AG04449 (cell line): ENCODE measurements at regions not wholly inside any gene's neighbourhood (a gene's known extent, or its start where the extent isn't known, plus 50 kb on each side); places are given as distances from the start of the nearest gene placed in this dataset.
"Not testable (repeated sequence)": the region's sequence is repeated elsewhere in the genome, so short reads cannot be mapped to it uniquely, and the experiment has no call there.

Experiments
- CTCF ChIA-PET: fragments of 350-600 bp; formaldehyde crosslinking; extraction: SDS; loops from one replicate; lab custom pipeline; 2021; ENCODE audit warnings: antibody characterized with exemption; lab: Yijun Ruan, JAX
- POLR2A ChIA-PET: fragments of 400-600, 350-600 bp; formaldehyde crosslinking; extraction: SDS; loops from one replicate; lab custom pipeline; 2020; ENCODE audit warnings: antibody characterized with exemption, inconsistent platforms; lab: Yijun Ruan, JAX
- DNase-seq: peaks from one replicate; pipeline ENCODE4 v3.0.0-alpha.2; 2010; ENCODE audit warnings: low read depth, low spot score
- H3K4me3 ChIP-seq: 2 replicates; pipeline ENCODE4 v1.5.1; 2011; ENCODE audit warnings: low read depth, mild to moderate bottlenecking, control low read depth, low read length

- H3K4me3 ChIP-seq, CTCF ChIA-PET, POLR2A ChIA-PET, DNase-seq: not testable (repeated sequence)
These were observed 70.9 kb downstream of the NPIPA5 start for GRCh38 chr16:15307184-15307583.

GRCh38 chr16:15305889-15306288 lies 72.2 kb downstream of the NPIPA5 start:
- CTCF ChIA-PET, DNase-seq, POLR2A ChIA-PET, H3K4me3 ChIP-seq: not testable (repeated sequence)

- DNase-seq, CTCF ChIA-PET, H3K4me3 ChIP-seq, POLR2A ChIA-PET: not testable (repeated sequence)
These were observed 74.3 kb downstream of the NPIPA5 start for GRCh38 chr16:15303667-15304324.

GRCh38 chr16:15297104-15297503 lies 81.0 kb downstream of the NPIPA5 start:
- POLR2A ChIA-PET, CTCF ChIA-PET, DNase-seq, H3K4me3 ChIP-seq: not testable (repeated sequence)

DNA sequence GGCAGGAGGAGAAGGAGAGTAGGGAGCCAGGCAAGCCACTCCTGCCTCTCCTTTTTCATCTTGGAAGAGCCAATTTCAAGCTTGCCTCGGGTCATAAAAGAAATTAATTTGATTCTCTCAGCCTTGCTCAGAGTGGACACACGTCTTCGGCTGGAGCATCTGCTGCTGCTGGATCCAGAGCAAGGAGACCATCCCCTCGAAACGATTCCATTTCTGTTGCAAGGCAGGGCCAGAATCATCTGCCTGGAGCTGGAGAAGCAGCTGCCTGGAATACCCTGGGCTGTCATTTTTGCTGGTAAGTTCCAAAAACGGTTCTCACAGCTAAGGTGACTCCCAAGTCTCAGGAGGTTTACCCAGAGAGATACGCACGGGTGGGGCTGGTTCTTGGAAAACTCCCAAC lies 103.3 kb downstream of the NPIPA5 start:
- DNase-seq, H3K4me3 ChIP-seq, CTCF ChIA-PET, POLR2A ChIA-PET: not testable (repeated sequence)

DNA sequence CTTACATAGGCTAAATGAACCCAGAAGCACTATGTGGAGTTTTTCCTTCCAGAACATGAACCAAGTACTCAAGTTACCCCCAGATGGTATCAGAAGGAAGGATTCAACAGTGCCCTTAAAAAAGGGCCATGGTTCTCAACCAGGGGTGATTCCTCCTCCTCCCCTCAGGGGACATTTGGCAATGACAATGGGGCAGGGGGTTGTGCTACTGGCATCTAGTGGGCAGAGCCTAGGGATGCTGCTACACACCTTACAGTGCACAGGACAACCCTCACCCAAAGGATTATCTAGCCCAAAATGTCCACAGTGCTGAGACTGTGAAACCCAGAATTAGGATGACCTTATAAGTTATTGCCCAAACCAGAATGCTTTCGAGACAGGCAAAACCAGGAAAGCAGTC lies 104.1 kb downstream of the NPIPA5 start:
- DNase-seq, POLR2A ChIA-PET, CTCF ChIA-PET, H3K4me3 ChIP-seq: not testable (repeated sequence)

DNA sequence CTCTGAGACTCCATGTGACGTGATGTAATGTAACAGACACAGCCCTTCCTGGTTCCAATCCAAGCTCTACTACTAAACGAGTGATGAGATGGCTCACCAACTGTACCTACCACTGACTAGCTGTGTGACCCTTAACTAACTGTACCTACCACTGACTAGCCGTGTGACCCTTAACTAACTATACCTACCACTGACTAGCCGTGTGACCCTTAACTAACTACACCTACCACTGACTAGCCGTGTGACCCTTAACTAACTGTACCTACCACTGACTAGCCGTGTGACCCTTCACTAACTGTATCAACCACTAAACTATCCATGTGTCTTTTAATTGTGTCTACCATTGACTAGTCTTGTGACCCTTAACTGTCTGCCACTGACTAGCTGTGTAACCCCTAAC lies 111.2 kb downstream of the NPIPA5 start:
- H3K4me3 ChIP-seq, POLR2A ChIA-PET, DNase-seq, CTCF ChIA-PET: not testable (repeated sequence)

GRCh38 chr16:15262212-15262611 lies 115.9 kb downstream of the NPIPA5 start:
- POLR2A ChIA-PET, CTCF ChIA-PET, H3K4me3 ChIP-seq, DNase-seq: not testable (repeated sequence)

DNA sequence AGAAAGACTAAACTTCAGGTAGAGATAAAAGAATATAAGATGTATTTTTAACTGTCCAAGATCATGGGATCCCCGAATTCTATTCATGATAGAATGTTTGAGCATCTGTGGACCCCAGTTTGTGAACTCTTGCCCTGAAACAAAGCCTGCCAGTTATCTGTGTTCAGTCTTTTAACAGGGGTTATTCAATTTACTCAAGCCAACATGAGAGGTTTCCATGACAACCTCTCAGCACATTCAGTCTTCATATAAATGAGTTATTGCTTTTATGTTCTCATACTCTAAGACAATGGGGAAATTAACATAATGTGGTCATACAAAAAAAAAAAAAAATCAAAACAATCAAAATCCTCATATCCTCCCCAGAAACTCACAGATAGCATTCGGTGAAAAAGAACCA lies 130.1 kb downstream of the NPIPA5 start:
- DNase-seq, POLR2A ChIA-PET, CTCF ChIA-PET, H3K4me3 ChIP-seq: not testable (repeated sequence)

DNA sequence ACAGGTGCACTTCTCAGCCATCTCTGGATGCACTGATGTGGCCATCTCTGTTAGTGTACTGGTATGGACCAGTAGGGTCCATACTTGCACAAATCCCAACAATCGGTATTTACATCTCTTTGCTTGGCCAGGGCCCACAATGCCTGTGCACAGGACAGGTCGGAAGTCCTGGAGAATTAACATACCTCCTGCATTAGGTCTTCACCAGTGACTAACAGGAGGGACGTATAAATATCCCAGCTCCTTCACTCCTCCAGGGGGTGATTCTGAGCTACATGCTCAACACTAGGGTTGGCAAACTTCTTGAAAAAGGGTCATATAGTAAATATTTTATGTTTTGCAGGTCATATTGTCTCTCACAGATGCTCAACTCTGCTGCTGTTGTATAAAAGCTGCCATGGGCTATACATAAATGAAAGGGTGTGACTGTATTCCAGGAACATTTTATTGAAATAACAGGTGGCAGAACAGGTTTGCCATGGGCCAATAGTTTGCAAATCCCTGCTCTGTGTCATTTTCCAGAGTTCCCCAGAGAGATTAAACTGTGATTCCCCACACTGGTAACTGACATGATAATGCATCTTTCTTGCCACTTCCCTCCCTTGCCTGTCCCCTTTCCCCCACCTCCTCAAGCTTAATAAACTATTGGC lies 141.3 kb downstream of the NPIPA5 start:
- CTCF ChIA-PET, POLR2A ChIA-PET, H3K4me3 ChIP-seq, DNase-seq: not testable (repeated sequence)

DNA sequence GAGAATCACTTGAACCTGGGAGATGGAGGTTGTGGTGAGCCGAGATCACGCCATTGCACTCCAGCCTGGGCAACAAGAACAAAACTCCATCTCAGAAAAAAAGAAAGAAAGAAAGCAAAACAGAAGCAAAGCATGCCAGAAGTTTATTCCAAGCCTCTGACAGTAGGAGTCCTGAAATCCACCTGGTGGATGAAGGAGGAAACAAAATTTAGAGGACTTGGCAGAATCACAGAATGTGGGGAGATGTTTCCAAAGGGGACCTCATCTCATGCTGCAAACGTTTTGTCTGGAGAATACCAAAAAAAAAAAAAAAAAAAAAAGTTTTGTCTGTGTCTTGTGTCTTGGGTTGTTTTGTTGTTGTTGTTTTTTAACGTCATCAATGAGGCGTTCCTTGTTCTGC lies 141.1 kb upstream of the RRN3 start:
- POLR2A ChIA-PET, CTCF ChIA-PET, DNase-seq, H3K4me3 ChIP-seq: not testable (repeated sequence)

- H3K4me3 ChIP-seq, CTCF ChIA-PET, DNase-seq, POLR2A ChIA-PET: not testable (repeated sequence)
These were observed 140.6 kb upstream of the RRN3 start for GRCh38 chr16:15234702-15235101.

GRCh38 chr16:15230432-15230831 lies 136.4 kb upstream of the RRN3 start:
- POLR2A ChIA-PET, CTCF ChIA-PET, H3K4me3 ChIP-seq, DNase-seq: not testable (repeated sequence)

- POLR2A ChIA-PET, CTCF ChIA-PET, H3K4me3 ChIP-seq, DNase-seq: not testable (repeated sequence)
These were observed 135.6 kb upstream of the RRN3 start for GRCh38 chr16:15229661-15230060.

- H3K4me3 ChIP-seq, DNase-seq, CTCF ChIA-PET, POLR2A ChIA-PET: not testable (repeated sequence)
These were observed 130.6 kb upstream of the RRN3 start for GRCh38 chr16:15224651-15225050.

DNA sequence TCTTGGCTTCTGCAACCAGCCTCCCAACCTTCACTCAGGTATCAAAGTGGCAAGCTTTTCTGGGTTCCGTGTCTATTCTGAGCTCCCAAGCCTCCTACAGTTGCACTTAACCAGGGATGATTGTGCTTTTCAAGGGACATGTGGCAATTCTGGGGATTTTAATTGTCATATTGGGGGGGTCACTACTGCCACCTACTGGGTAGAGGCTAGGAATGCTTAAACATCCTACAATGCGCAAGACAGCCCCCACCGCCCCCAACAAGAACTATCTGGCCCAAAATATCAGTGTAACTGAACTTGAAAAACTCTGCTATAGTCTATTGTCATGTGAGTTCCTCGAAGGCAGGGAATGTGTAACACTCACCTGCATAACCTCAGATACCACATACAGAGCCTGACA lies 129.3 kb upstream of the RRN3 start:
- CTCF ChIA-PET, H3K4me3 ChIP-seq, POLR2A ChIA-PET, DNase-seq: not testable (repeated sequence)
